ENCODE measurements at regions not wholly inside any gene's neighbourhood (a gene's known extent, or its start where the extent isn't known, plus 50 kb on each side); places are given as distances from the start of the nearest gene placed in this dataset.

- H3K36me3 ChIP-seq (replicated peaks in 1 of 2; ENCODE audit: control insufficient read depth in 1 of 2, insufficient read depth in 2 of 2, low read length in 2 of 2): no peaks in the 10 kb centered on the region
- no peaks in the 10 kb centered on the region for H3K27me3 ChIP-seq (ENCODE audit: control insufficient read depth in 2 of 2, insufficient read depth in 2 of 2, low read length in 2 of 2)
- no peaks in the 10 kb centered on the region for H3K4me1 ChIP-seq (ENCODE audit: control insufficient read depth in 1 of 2, insufficient read depth in 2 of 2, low read length in 2 of 2)
- Mint-ChIP-seq H3K27me3 (ENCODE audit: low read depth in 3 of 3) (peaks cover 0 to 1% (median 0%) of the 10 kb centered on the region in 3 donors), H3K4me1 (no peaks in the 10 kb centered on the region), H3K4me3 (no peak overlapping the region), H3K9me3 (peaks cover 9 to 43% (median 29%) of the 10 kb centered on the region in 7 donors), H3K36me3 (no peaks in the 10 kb centered on the region), H3K27ac (no peak overlapping the region)
- no peak overlapping the region for H3K27ac ChIP-seq (ENCODE audit: low read depth in 1 of 2, low read length in 2 of 2)
- 100% methylated on average over 1 of the region's 4 CpGs for WGBS (ENCODE audit: insufficient coverage)
- H3K4me3 ChIP-seq (replicated peaks in 1 of 3; ENCODE audit: low read depth in 2 of 3, low read length in 3 of 3): no peak overlapping the region
- no peak overlapping the region for H2AFZ ChIP-seq (ENCODE audit: insufficient read depth, low read depth, low read length, poor library complexity, severe bottlenecking)
- H3K4me2 ChIP-seq (replicated peaks; ENCODE audit: extremely low read depth, low read length, poor library complexity, severe bottlenecking): no peak overlapping the region
- no peak for TF ChIP-seq CTCF (IDR thresholded peaks at IDR 0.05)
- H4K20me1 ChIP-seq (ENCODE audit: insufficient read depth, low read length): no peaks in the 10 kb centered on the region
- no peak overlapping the region for H3K9ac ChIP-seq (ENCODE audit: insufficient read depth, low read length, poor library complexity, severe bottlenecking)
- DNase-seq: no peak
- peaks cover 20 to 25% of the 10 kb centered on the region in 2 donors for H3K9me3 ChIP-seq (replicated peaks in 1 of 2; ENCODE audit: control insufficient read depth in 1 of 2, insufficient read depth in 1 of 2, low read length in 2 of 2)
- H3K79me2 ChIP-seq (ENCODE audit: insufficient read depth, low read length): no peaks in the 10 kb centered on the region
- intact Hi-C loops (cut with micrococcal nuclease): no loop called here
These were observed 188.7 kb downstream of the RPAP3 start for GRCh38 chr12:47517122-47517521.

- Histone ChIP-seq H3K9ac (ENCODE audit: insufficient read depth, low read length, poor library complexity, severe bottlenecking) (no peak overlapping the region), H3K4me2 (replicated peaks; ENCODE audit: extremely low read depth, low read length, poor library complexity, severe bottlenecking) (no peak overlapping the region), H3K36me3 (replicated peaks in 1 of 2; ENCODE audit: control insufficient read depth in 1 of 2, insufficient read depth in 2 of 2, low read length in 2 of 2) (no peaks in the 10 kb centered on the region), H3K79me2 (ENCODE audit: insufficient read depth, low read length) (no peaks in the 10 kb centered on the region), H3K4me3 (replicated peaks in 1 of 3; ENCODE audit: low read depth in 2 of 3, low read length in 3 of 3) (no peak overlapping the region), H2AFZ (ENCODE audit: insufficient read depth, low read depth, low read length, poor library complexity, severe bottlenecking) (no peak overlapping the region), H3K27ac (ENCODE audit: low read depth in 1 of 2, low read length in 2 of 2) (no peak overlapping the region), H3K27me3 (ENCODE audit: control insufficient read depth in 2 of 2, insufficient read depth in 2 of 2, low read length in 2 of 2) (no peaks in the 10 kb centered on the region), H3K9me3 (replicated peaks in 1 of 2; ENCODE audit: control insufficient read depth in 1 of 2, insufficient read depth in 1 of 2, low read length in 2 of 2) (peaks cover 5 to 6% of the 10 kb centered on the region in 2 donors), H3K4me1 (ENCODE audit: control insufficient read depth in 1 of 2, insufficient read depth in 2 of 2, low read length in 2 of 2) (no peaks in the 10 kb centered on the region), H4K20me1 (ENCODE audit: insufficient read depth, low read length) (no peaks in the 10 kb centered on the region)
- H3K4me3 Mint-ChIP-seq: no peak overlapping the region
- H3K4me1 Mint-ChIP-seq: no peaks in the 10 kb centered on the region
- intact Hi-C loops (cut with micrococcal nuclease): no loop called here
- TF ChIP-seq CTCF (IDR thresholded peaks at IDR 0.05): no peak
- H3K36me3 Mint-ChIP-seq: no peaks in the 10 kb centered on the region
- no CpG with 5 or more reads among the region's 1 CpG for WGBS (ENCODE audit: insufficient coverage)
- DNase-seq: no peak
- no peak overlapping the region for H3K27ac Mint-ChIP-seq
- H3K9me3 Mint-ChIP-seq: peaks cover 6 to 17% (median 12%) of the 10 kb centered on the region in 7 donors
- H3K27me3 Mint-ChIP-seq (ENCODE audit: low read depth in 3 of 3): no peaks in the 10 kb centered on the region
These were observed 196.4 kb downstream of the RPAP3 start for GRCh38 chr12:47509398-47509851.

All from CD14-positive monocyte (primary cell).